HG03521 (cell line): ENCODE measurements at regions not wholly inside any gene's neighbourhood (a gene's known extent, or its start where the extent isn't known, plus 50 kb on each side); places are given as distances from the start of the nearest gene placed in this dataset.

Source experiments
- ATAC-seq: cut with Tn5 transposase; IDR thresholded peaks from one replicate; pipeline ENCODE4 v1.9.1; 2021; ENCODE audit warnings: mild to moderate bottlenecking, moderate library complexity; ENCODE audit not compliant: unreplicated experiment

GRCh38 chr1:175894581-175894980 lies 151.2 kb upstream of the TNR start:
- no peak for ATAC-seq

- ATAC-seq: no peak
These were observed 149.8 kb upstream of the TNR start for GRCh38 chr1:175893192-175893591.

GRCh38 chr1:175892686-175893085 lies 149.3 kb upstream of the TNR start:
- no peak for ATAC-seq

GRCh38 chr1:175891783-175892309 lies 148.5 kb upstream of the TNR start:
- ATAC-seq: no peak

- no peak for ATAC-seq
These were observed 147.6 kb upstream of the TNR start for GRCh38 chr1:175890958-175891357.

DNA sequence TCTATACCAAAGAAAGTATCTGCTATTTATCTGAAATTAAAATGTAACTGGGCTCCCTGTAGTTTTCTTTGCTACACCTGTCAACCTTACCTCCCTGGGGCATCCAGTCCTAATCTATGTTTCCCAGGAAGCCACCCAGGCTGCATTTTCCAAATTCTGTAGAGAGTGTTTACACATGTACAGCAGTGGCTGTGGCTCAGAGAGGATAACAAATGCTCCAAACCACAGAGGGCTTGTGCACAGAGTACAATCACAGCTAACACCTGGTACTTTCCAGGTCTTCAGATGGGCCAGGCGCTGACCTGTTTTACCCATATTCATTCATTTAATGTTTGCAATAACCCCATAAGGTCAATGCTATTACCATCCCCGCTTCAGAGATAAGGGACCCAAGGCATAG lies 146.5 kb upstream of the TNR start:
- ATAC-seq: no peak

GRCh38 chr1:175888996-175889395 lies 145.6 kb upstream of the TNR start:
- ATAC-seq: no peak

DNA sequence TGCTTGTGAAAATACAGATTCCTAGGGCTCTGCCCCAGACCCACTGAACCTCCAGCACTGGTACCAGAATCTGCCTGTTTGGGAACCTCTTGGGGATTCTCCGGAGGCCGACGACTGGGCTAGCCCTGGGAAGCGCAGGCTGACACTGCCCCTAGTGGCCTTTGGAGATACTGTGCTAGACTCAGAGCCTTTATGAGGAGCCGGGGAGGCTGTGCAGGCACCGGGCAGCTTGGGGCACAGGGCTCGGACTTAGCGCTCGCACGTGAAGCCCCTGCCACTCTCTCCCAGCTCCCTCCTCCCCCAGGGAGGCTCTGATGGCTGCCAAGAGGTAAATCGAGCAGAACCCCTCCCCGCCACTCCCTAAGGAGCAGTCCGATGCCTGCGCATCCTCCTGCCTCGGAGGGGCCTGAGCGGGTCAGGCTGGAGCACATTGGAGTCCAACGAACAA lies 144.6 kb upstream of the TNR start:
- ATAC-seq: peak; percentile 94

DNA sequence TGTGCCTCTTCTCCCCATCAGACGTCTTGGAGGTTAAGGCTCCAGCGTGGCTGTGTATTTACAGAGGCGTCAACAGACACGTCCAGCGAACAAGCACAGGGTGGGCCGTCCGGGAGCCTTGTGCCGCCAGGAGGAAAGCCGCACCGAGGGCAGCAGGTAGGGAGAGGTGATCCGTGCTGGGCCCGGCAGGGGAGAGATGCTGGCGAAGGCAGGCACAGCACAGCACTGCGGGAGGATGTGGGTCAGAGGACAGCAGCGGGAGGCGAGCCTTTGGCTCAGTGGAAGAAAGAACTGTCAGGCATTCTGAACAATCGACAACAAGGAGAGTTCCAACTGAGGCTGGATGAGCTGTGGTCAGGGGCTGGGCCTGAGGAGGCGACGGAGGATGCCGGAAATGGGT lies 144.1 kb upstream of the TNR start:
- ATAC-seq: peak; percentile 12

GRCh38 chr1:175885326-175885725 lies 141.9 kb upstream of the TNR start:
- ATAC-seq: no peak

- no peak for ATAC-seq
These were observed 141.0 kb upstream of the TNR start for GRCh38 chr1:175884369-175884768.

DNA sequence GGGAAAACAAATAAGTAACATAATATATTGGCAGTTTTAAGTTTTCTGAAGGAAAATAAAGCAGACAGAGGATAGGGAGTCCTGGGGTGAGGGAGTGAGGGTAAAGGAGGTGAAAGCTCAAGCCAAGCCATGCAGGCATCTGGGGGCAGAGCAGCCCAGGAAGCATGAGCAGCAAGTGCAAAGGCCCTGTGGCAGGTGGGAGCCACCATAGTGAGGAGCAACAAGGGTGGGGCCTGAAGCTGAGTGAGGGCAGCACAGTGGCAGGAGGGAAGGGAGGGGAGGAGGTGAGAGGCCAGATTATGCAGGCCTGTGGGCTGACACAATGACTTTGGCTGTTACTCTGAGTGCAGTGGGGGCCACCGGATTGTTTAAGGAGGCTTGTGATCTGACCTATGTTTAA lies 138.8 kb upstream of the TNR start:
- no peak for ATAC-seq

- ATAC-seq: no peak
These were observed 138.0 kb upstream of the TNR start for GRCh38 chr1:175881246-175881976.

GRCh38 chr1:175878775-175879174 lies 135.4 kb upstream of the TNR start:
- ATAC-seq: no peak

DNA sequence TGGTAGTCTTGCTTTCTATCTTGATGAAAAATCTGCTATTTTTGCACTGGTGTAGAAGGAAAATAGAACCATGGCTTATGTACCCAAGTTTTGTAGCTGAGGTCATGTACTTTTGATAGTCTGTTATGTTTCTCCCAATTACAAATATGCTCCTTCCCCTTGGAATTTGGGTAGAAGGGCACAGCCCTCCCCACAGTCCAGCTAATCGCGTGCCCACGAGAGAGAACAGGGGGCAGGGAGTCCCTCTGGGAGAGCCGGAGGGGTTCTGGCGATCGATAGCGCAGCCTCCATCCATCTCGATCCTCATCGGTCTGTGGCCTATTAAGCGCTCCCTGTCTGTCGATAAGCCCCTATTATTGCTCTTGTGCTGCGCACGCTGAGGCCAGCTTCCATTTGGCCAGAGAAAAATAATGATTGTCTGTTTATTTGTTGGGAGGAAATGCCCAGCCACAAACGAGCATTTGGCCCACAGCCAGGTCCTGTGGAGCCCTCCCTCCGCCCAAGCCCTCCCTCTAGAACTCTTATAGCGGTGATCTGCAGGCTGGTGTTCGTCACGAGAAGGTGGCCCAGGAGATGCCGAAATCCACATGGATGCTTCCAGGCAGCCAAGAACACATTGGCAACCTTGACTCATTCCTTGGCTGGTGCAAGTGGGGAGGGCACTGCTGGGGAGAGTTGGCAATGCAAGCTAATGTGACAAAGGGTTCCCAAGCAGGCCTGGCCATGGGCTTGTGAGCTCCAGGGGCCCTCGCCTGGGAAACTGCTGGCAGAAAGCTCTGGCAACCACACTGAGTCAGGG lies 134.7 kb upstream of the TNR start:
- no peak for ATAC-seq

DNA sequence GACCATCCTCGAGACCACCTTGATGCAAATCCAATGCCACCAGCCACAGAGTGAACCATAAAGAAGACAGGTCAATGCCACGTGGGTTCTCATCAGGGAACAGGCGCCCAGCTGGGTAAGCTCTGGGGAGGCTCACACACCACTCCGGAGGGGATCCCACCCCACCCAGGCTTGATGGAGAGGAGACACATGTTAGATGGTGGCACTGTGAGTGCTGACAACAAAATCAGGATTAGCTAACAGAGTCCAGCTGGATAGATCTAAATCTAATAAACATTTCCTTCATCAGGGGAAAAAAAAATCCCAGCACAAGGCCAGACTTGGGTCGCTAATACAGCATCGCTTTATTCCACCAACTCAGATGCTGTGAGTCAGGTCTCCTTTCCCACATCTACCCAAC lies 132.2 kb upstream of the TNR start:
- ATAC-seq: no peak

- no peak for ATAC-seq
These were observed 130.7 kb upstream of the TNR start for GRCh38 chr1:175874081-175874480.

DNA sequence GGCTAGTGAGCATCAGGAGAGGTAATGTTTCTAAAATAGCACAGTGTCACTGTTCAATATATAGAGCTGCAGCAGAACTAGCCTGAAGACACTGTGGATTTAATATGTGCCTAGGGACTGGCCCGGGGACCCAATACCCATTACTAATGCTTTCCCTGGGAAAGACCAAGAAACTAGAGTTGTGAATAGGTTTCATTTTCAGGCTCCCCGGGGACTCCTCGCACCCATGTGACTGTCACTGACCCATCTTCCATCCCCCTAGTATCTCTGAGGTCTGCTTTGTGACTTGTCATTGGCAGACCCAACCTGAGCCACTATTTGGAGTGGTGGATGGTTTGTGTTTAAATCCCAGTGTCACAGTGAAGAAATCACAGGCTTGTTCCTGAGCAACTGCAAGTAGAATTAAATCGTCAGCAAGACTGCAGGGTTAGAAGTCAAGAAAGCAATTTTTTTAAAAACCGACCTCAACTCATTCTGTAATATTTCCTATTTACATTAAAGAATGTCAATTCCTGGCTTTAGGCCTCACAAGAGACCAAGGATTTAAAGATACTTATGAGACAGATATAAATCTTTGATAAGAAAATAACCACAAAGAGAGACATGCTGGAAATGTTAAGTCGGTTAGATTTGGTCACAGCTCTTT lies 130.0 kb upstream of the TNR start:
- peak; percentile 44 for ATAC-seq

DNA sequence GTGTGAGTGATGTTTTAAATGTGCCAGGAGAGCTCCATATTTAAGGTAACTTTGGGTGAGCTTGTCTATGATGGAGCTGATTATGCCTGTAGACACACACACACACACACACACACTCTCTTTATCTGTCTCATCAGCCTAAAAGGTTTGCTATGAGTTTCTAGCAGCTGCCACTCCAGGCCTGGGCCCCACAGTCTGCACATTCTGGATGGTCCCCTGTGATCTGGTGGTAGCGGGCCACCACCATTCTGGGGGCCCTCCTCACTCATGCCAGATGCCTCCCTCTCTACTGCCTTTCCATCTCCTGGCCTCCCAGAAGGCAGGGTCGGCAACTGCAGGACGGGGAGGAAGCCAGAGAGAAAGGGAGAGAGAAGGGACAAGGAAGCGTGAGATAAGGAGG lies 129.2 kb upstream of the TNR start:
- ATAC-seq: no peak

DNA sequence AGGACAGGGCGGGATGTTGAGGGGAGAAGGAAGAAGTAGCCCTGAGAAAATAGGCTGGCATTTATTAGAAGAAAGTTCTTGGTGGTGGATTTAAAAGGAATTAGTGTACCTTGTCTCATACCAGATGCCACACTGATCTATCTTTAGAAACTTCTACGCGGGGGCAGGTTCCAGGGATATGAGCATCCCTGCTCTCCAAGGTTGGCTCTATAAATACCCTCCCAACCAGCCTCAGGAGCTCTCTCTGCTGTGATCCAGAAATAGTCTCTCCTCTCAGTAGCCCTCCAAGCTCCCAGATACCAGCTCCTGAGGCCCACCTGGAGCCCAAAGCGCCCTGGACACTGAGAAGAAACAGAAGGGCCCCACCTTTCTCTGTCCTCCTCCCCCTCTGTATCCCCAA lies 128.3 kb upstream of the TNR start:
- no peak for ATAC-seq

GRCh38 chr1:175870217-175870616 lies 126.8 kb upstream of the TNR start:
- ATAC-seq: no peak

GRCh38 chr1:175866776-175867175 lies 123.4 kb upstream of the TNR start:
- ATAC-seq: no peak
